ENCODE measurements at regions not wholly inside any gene's neighbourhood (a gene's known extent, or its start where the extent isn't known, plus 50 kb on each side); places are given as distances from the start of the nearest gene placed in this dataset.
A peak's percentile ranks its signal among the peaks of the same experiment; 100 is the strongest.

- no peak for TF ChIP-seq CTCF (IDR thresholded peaks at IDR 0.05; ENCODE audit: control insufficient read depth, extremely low read depth, insufficient read depth)
- no peak overlapping the region for H3K4me3 ChIP-seq (ENCODE audit: low read depth, low read length)
- peak; percentile 61 for DNase-seq (ENCODE audit: low read depth)
These were observed 543.2 kb downstream of the DCDC2C start for GRCh38 chr2:4246364-4247131.

GRCh38 chr2:4247791-4248190 lies 544.4 kb downstream of the DCDC2C start:
- H3K4me3 ChIP-seq (ENCODE audit: low read depth, low read length) = no peak overlapping the region
- no peak for TF ChIP-seq CTCF (IDR thresholded peaks at IDR 0.05; ENCODE audit: control insufficient read depth, extremely low read depth, insufficient read depth)
- no peak for DNase-seq (ENCODE audit: low read depth)

GRCh38 chr2:4255491-4255890 lies 552.1 kb downstream of the DCDC2C start:
- no peak for TF ChIP-seq CTCF (IDR thresholded peaks at IDR 0.05; ENCODE audit: control insufficient read depth, extremely low read depth, insufficient read depth)
- no peak overlapping the region for H3K4me3 ChIP-seq (ENCODE audit: low read depth, low read length)
- no peak for DNase-seq (ENCODE audit: low read depth)

GRCh38 chr2:4256351-4256750 lies 553.0 kb downstream of the DCDC2C start:
- no peak for DNase-seq (ENCODE audit: low read depth)
- no peak for TF ChIP-seq CTCF (IDR thresholded peaks at IDR 0.05; ENCODE audit: control insufficient read depth, extremely low read depth, insufficient read depth)
- no peak overlapping the region for H3K4me3 ChIP-seq (ENCODE audit: low read depth, low read length)

GRCh38 chr2:4258563-4258962 lies 555.2 kb downstream of the DCDC2C start:
- TF ChIP-seq CTCF (IDR thresholded peaks at IDR 0.05; ENCODE audit: control insufficient read depth, extremely low read depth, insufficient read depth) = no peak
- H3K4me3 ChIP-seq (ENCODE audit: low read depth, low read length) = no peak overlapping the region
- DNase-seq (ENCODE audit: low read depth) = peak; percentile 93

- DNase-seq (ENCODE audit: low read depth) = no peak
- TF ChIP-seq CTCF (IDR thresholded peaks at IDR 0.05; ENCODE audit: control insufficient read depth, extremely low read depth, insufficient read depth) = no peak
- no peak overlapping the region for H3K4me3 ChIP-seq (ENCODE audit: low read depth, low read length)
These were observed 562.6 kb downstream of the DCDC2C start for GRCh38 chr2:4265936-4266335.

GRCh38 chr2:4269885-4270284 lies 566.5 kb downstream of the DCDC2C start:
- TF ChIP-seq CTCF (IDR thresholded peaks at IDR 0.05; ENCODE audit: control insufficient read depth, extremely low read depth, insufficient read depth) = no peak
- no peak for DNase-seq (ENCODE audit: low read depth)
- no peak overlapping the region for H3K4me3 ChIP-seq (ENCODE audit: low read depth, low read length)
